Activated naive CD4-positive, alpha-beta T cell treated with anti-CD3 and anti-CD28 coated beads, Interleukin-2, amount 10 ng/mL, durations not matched to agents 7 days and 5 days (primary cell): ENCODE measurements at regions not wholly inside any gene's neighbourhood (a gene's known extent, or its start where the extent isn't known, plus 50 kb on each side); places are given as distances from the start of the nearest gene placed in this dataset.

Experiments used
- CTCF ChIA-PET: fragments of 350-600 bp; sonication (Branson Sonifier 250); formaldehyde crosslinking; loops from one replicate; lab custom pipeline; 2021; ENCODE audit warnings: antibody characterized with exemption; lab: Charles Lee
- DNase-seq: peaks from one replicate; pipeline ENCODE4 v3.0.0-alpha.2; 2020
- H3K27ac Mint-ChIP-seq: one replicate; pipeline ENCODE4 v1.8.0; 2021; ENCODE audit warnings: mild to moderate bottlenecking, moderate library complexity, mixed read lengths
- H3K27me3 Mint-ChIP-seq: one replicate; pipeline ENCODE4 v1.8.0; 2021; ENCODE audit warnings: mild to moderate bottlenecking, mixed read lengths
- H3K36me3 Mint-ChIP-seq: one replicate; pipeline ENCODE4 v1.8.0; 2021; ENCODE audit warnings: mixed read lengths
- H3K4me1 Mint-ChIP-seq: one replicate; pipeline ENCODE4 v1.8.0; 2021; ENCODE audit warnings: mixed read lengths
- H3K4me3 Mint-ChIP-seq: one replicate; pipeline ENCODE4 v1.8.0; 2021; ENCODE audit warnings: mild to moderate bottlenecking, moderate library complexity, mixed read lengths
- H3K9me3 Mint-ChIP-seq: one replicate; pipeline ENCODE4 v1.8.0; 2021; ENCODE audit warnings: mixed read lengths

- CTCF ChIA-PET, result no interaction called here
- Mint-ChIP-seq H3K27me3 (no peaks in the 10 kb centered on the region), H3K4me3 (no peak overlapping the region)
These were observed 388.5 kb upstream of the FANCL start for GRCh38 chr2:58629545-58630119.

GRCh38 chr2:58620896-58621295, 379.8 kb upstream of the FANCL start:
- no peaks in the 10 kb centered on the region for H3K4me1 Mint-ChIP-seq
- CTCF ChIA-PET, result no interaction called here
- H3K36me3 Mint-ChIP-seq, result no peaks in the 10 kb centered on the region
- no peaks in the 10 kb centered on the region for H3K27me3 Mint-ChIP-seq
- H3K4me3 Mint-ChIP-seq, result no peak overlapping the region
- DNase-seq, result no peak
- no peaks in the 10 kb centered on the region for H3K9me3 Mint-ChIP-seq
- no peak overlapping the region for H3K27ac Mint-ChIP-seq

More at GRCh38 chr2:58629545-58630119, 388.5 kb upstream of the FANCL start:
- no peaks in the 10 kb centered on the region for H3K36me3 Mint-ChIP-seq
- H3K4me1 Mint-ChIP-seq, result no peaks in the 10 kb centered on the region
- no peak for DNase-seq
- no peak overlapping the region for H3K27ac Mint-ChIP-seq
- no peaks in the 10 kb centered on the region for H3K9me3 Mint-ChIP-seq

- no peak for DNase-seq
- H3K27ac Mint-ChIP-seq, result no peak overlapping the region
- H3K27me3 Mint-ChIP-seq, result no peaks in the 10 kb centered on the region
- no peak overlapping the region for H3K4me3 Mint-ChIP-seq
- no peaks in the 10 kb centered on the region for H3K9me3 Mint-ChIP-seq
- no peaks in the 10 kb centered on the region for H3K36me3 Mint-ChIP-seq
- CTCF ChIA-PET, result no interaction called here
- H3K4me1 Mint-ChIP-seq, result no peaks in the 10 kb centered on the region
These were observed 379.0 kb upstream of the FANCL start for GRCh38 chr2:58620093-58620492.

GRCh38 chr2:58616961-58617360, 375.8 kb upstream of the FANCL start:
- H3K36me3 Mint-ChIP-seq, result no peaks in the 10 kb centered on the region
- H3K9me3 Mint-ChIP-seq, result no peaks in the 10 kb centered on the region
- DNase-seq, result no peak
- no peak overlapping the region for H3K4me3 Mint-ChIP-seq
- CTCF ChIA-PET, result no interaction called here
- no peaks in the 10 kb centered on the region for H3K27me3 Mint-ChIP-seq
- no peaks in the 10 kb centered on the region for H3K4me1 Mint-ChIP-seq
- no peak overlapping the region for H3K27ac Mint-ChIP-seq

GRCh38 chr2:58614219-58614618, 373.1 kb upstream of the FANCL start:
- Mint-ChIP-seq H3K36me3 (no peaks in the 10 kb centered on the region), H3K4me1 (no peaks in the 10 kb centered on the region), H3K27me3 (no peaks in the 10 kb centered on the region), H3K27ac (no peak overlapping the region), H3K4me3 (no peak overlapping the region), H3K9me3 (no peaks in the 10 kb centered on the region)
- CTCF ChIA-PET, result no interaction called here
- no peak for DNase-seq

- no peak overlapping the region for H3K27ac Mint-ChIP-seq
- CTCF ChIA-PET, result no interaction called here
- H3K9me3 Mint-ChIP-seq, result no peaks in the 10 kb centered on the region
- H3K4me1 Mint-ChIP-seq, result no peaks in the 10 kb centered on the region
- no peak overlapping the region for H3K4me3 Mint-ChIP-seq
- H3K27me3 Mint-ChIP-seq, result no peaks in the 10 kb centered on the region
- H3K36me3 Mint-ChIP-seq, result no peaks in the 10 kb centered on the region
- DNase-seq, result no peak
These were observed 371.8 kb upstream of the FANCL start for GRCh38 chr2:58612973-58613372.

GRCh38 chr2:58609326-58609725, 368.2 kb upstream of the FANCL start:
- Mint-ChIP-seq H3K36me3 (no peaks in the 10 kb centered on the region), H3K4me3 (no peak overlapping the region), H3K9me3 (no peaks in the 10 kb centered on the region), H3K27me3 (no peaks in the 10 kb centered on the region), H3K4me1 (no peaks in the 10 kb centered on the region), H3K27ac (no peak overlapping the region)
- CTCF ChIA-PET, result no interaction called here
- no peak for DNase-seq

- H3K4me1 Mint-ChIP-seq, result no peaks in the 10 kb centered on the region
- H3K4me3 Mint-ChIP-seq, result no peak overlapping the region
- no peaks in the 10 kb centered on the region for H3K27me3 Mint-ChIP-seq
- DNase-seq, result no peak
- CTCF ChIA-PET, result no interaction called here
- H3K36me3 Mint-ChIP-seq, result no peaks in the 10 kb centered on the region
- no peaks in the 10 kb centered on the region for H3K9me3 Mint-ChIP-seq
- no peak overlapping the region for H3K27ac Mint-ChIP-seq
These were observed 367.0 kb upstream of the FANCL start for GRCh38 chr2:58608146-58608545.

GRCh38 chr2:58607448-58607847, 366.3 kb upstream of the FANCL start:
- no peaks in the 10 kb centered on the region for H3K9me3 Mint-ChIP-seq
- no peaks in the 10 kb centered on the region for H3K27me3 Mint-ChIP-seq
- H3K36me3 Mint-ChIP-seq, result no peaks in the 10 kb centered on the region
- H3K4me1 Mint-ChIP-seq, result no peaks in the 10 kb centered on the region
- H3K27ac Mint-ChIP-seq, result no peak overlapping the region
- no peak overlapping the region for H3K4me3 Mint-ChIP-seq
- CTCF ChIA-PET, result no interaction called here
- DNase-seq, result no peak

GRCh38 chr2:58606799-58607198, 365.7 kb upstream of the FANCL start:
- H3K27me3 Mint-ChIP-seq, result no peaks in the 10 kb centered on the region
- no peak overlapping the region for H3K27ac Mint-ChIP-seq
- no peaks in the 10 kb centered on the region for H3K4me1 Mint-ChIP-seq
- H3K9me3 Mint-ChIP-seq, result no peaks in the 10 kb centered on the region
- H3K4me3 Mint-ChIP-seq, result no peak overlapping the region
- CTCF ChIA-PET, result no interaction called here
- no peak for DNase-seq
- H3K36me3 Mint-ChIP-seq, result no peaks in the 10 kb centered on the region

- no peak for DNase-seq
- no peaks in the 10 kb centered on the region for H3K4me1 Mint-ChIP-seq
- H3K36me3 Mint-ChIP-seq, result no peaks in the 10 kb centered on the region
- CTCF ChIA-PET, result no interaction called here
- H3K9me3 Mint-ChIP-seq, result no peaks in the 10 kb centered on the region
- no peaks in the 10 kb centered on the region for H3K27me3 Mint-ChIP-seq
- H3K27ac Mint-ChIP-seq, result no peak overlapping the region
- H3K4me3 Mint-ChIP-seq, result no peak overlapping the region
These were observed 363.0 kb upstream of the FANCL start for GRCh38 chr2:58604096-58604495.

GRCh38 chr2:58601017-58601416, 359.9 kb upstream of the FANCL start:
- Mint-ChIP-seq H3K9me3 (no peaks in the 10 kb centered on the region), H3K4me3 (no peak overlapping the region), H3K4me1 (no peaks in the 10 kb centered on the region), H3K36me3 (no peaks in the 10 kb centered on the region), H3K27me3 (no peaks in the 10 kb centered on the region), H3K27ac (no peak overlapping the region)
- CTCF ChIA-PET, result interaction anchor here (0.7 kb wide), 1 partner anchor 47 kb away, joined by 3 read pairs; no protein-coding TSS in a partner anchor
- DNase-seq, result no peak

- Mint-ChIP-seq H3K9me3 (no peaks in the 10 kb centered on the region), H3K4me1 (no peaks in the 10 kb centered on the region), H3K27ac (no peak overlapping the region), H3K4me3 (no peak overlapping the region), H3K27me3 (peaks cover 3% of the 10 kb centered on the region), H3K36me3 (no peaks in the 10 kb centered on the region)
- CTCF ChIA-PET, result no interaction called here
- no peak for DNase-seq
These were observed 357.0 kb upstream of the FANCL start for GRCh38 chr2:58598171-58598570.

GRCh38 chr2:58595714-58596113, 354.6 kb upstream of the FANCL start:
- H3K36me3 Mint-ChIP-seq, result no peaks in the 10 kb centered on the region
- H3K4me3 Mint-ChIP-seq, result no peak overlapping the region
- no peaks in the 10 kb centered on the region for H3K4me1 Mint-ChIP-seq
- no peak for DNase-seq
- H3K27me3 Mint-ChIP-seq, result peaks cover 3% of the 10 kb centered on the region
- H3K27ac Mint-ChIP-seq, result no peak overlapping the region
- CTCF ChIA-PET, result no interaction called here
- H3K9me3 Mint-ChIP-seq, result no peaks in the 10 kb centered on the region

- peaks cover 3% of the 10 kb centered on the region for H3K27me3 Mint-ChIP-seq
- H3K27ac Mint-ChIP-seq, result no peak overlapping the region
- no peaks in the 10 kb centered on the region for H3K9me3 Mint-ChIP-seq
- CTCF ChIA-PET, result no interaction called here
- no peaks in the 10 kb centered on the region for H3K36me3 Mint-ChIP-seq
- no peak for DNase-seq
- H3K4me1 Mint-ChIP-seq, result no peaks in the 10 kb centered on the region
- H3K4me3 Mint-ChIP-seq, result no peak overlapping the region
These were observed 353.6 kb upstream of the FANCL start for GRCh38 chr2:58594762-58595161.

GRCh38 chr2:58594175-58594574, 353.1 kb upstream of the FANCL start:
- H3K27ac Mint-ChIP-seq, result no peak overlapping the region
- H3K9me3 Mint-ChIP-seq, result no peaks in the 10 kb centered on the region
- CTCF ChIA-PET, result no interaction called here

More at GRCh38 chr2:58594175-58594574, 353.1 kb upstream of the FANCL start:
- no peak overlapping the region for H3K4me3 Mint-ChIP-seq
- DNase-seq, result no peak
- peaks cover 3% of the 10 kb centered on the region for H3K27me3 Mint-ChIP-seq
- H3K36me3 Mint-ChIP-seq, result no peaks in the 10 kb centered on the region
- H3K4me1 Mint-ChIP-seq, result no peaks in the 10 kb centered on the region
